ENCODE measurements at regions not wholly inside any gene's neighbourhood (a gene's known extent, or its start where the extent isn't known, plus 50 kb on each side); places are given as distances from the start of the nearest gene placed in this dataset.

GRCh38 chr14:105986894-105987284 lies 460.5 kb downstream of the TMEM121 start (continued):
- TF ChIP-seq DZIP1 (CRISPR knock-in tag; IDR thresholded peaks at IDR 0.05) (no peak), CCAR2 (optimal IDR thresholded peaks at IDR 0.05; ENCODE audit: low read depth, low read length) (no peak)

GRCh38 chr14:105987563-105987962 lies 461.2 kb downstream of the TMEM121 start:
- FAIRE-seq (no peak), ATAC-seq (no peak), DNase-seq (ENCODE audit: low spot score) (no peak)
- ChIA-PET CTCF (ENCODE audit: low intra/inter-chr PET ratio, low total read pairs) (no interaction called here), POLR2A (no interaction called here)
- 0% methylated on average over 4 of the region's 4 CpGs for WGBS (ENCODE audit: low lambda C conversion rate)
- no peak overlapping the region for H3K4me2 ChIP-seq (ENCODE audit: low read depth, low read length)
- H3K27ac ChIP-seq (ENCODE audit: extremely low read length, insufficient read depth, low read length): no peak overlapping the region
- TF ChIP-seq ZNF775 (CRISPR knock-in tag; IDR thresholded peaks at IDR 0.05; ENCODE audit: borderline replicate concordance) (no peak), ZNF12 (CRISPR knock-in tag; IDR thresholded peaks at IDR 0.05) (no peak), ZNF354B (CRISPR knock-in tag; IDR thresholded peaks at IDR 0.05) (no peak), GRHL1 (CRISPR knock-in tag; conservative IDR thresholded peaks at IDR 0.05) (no peak), ZNF784 (CRISPR knock-in tag; IDR thresholded peaks at IDR 0.05; ENCODE audit: borderline replicate concordance) (no peak), RELA (CRISPR knock-in tag; IDR thresholded peaks at IDR 0.05) (no peak), ZBTB8A (CRISPR knock-in tag; IDR thresholded peaks at IDR 0.05; ENCODE audit: borderline replicate concordance, low read depth) (no peak), TCF7 (IDR thresholded peaks at IDR 0.05; ENCODE audit: low read depth) (no peak), KDM2A (CRISPR knock-in tag; IDR thresholded peaks at IDR 0.05; ENCODE audit: borderline replicate concordance, low read depth) (no peak)
- no TSS peak for BruUV-seq (replicated peaks)
- intact Hi-C loops (cut with micrococcal nuclease; ENCODE audit: unreplicated experiment) (no loop called here), in situ Hi-C loops (cut with HindIII; ENCODE audit: extremely low pct_ligation_motif_present, low pct_unique_long_range_greater_than_20kb) (no loop called here)
- no peak overlapping the region for H2AFZ ChIP-seq (ENCODE audit: low read length)
- H3K4me1 ChIP-seq (ENCODE audit: insufficient read depth, low read length): no peaks in the 10 kb centered on the region
- H3K9ac ChIP-seq (ENCODE audit: insufficient read depth, low read depth, low read length): no peak overlapping the region
- no peaks in the 10 kb centered on the region for H3K36me3 ChIP-seq (replicated peaks in 1 of 2; ENCODE audit: control insufficient read depth in 1 of 2, insufficient read depth in 2 of 2, low read length in 2 of 2)
- no peak overlapping the region for H3K4me3 ChIP-seq (replicated peaks in 1 of 3; ENCODE audit: insufficient read depth in 1 of 3, low read depth in 2 of 3, low read length in 3 of 3)
- no peaks in the 10 kb centered on the region; a peak in 1 of 5 replicates for H3K27me3 ChIP-seq (ENCODE audit: control insufficient read depth in 1 of 2, insufficient read depth in 2 of 2, low read length in 2 of 2)
- H4K20me1 ChIP-seq (ENCODE audit: insufficient read depth, low read length): no peaks in the 10 kb centered on the region
- H3K9me3 ChIP-seq (ENCODE audit: low read length): no peaks in the 10 kb centered on the region
- no peaks in the 10 kb centered on the region for H3K79me2 ChIP-seq (ENCODE audit: insufficient read depth, low read length)

All from HepG2 (cell line).